HFFc6 (cell line): ENCODE measurements at regions not wholly inside any gene's neighbourhood (a gene's known extent, or its start where the extent isn't known, plus 50 kb on each side); places are given as distances from the start of the nearest gene placed in this dataset.
"Not testable (repeated sequence)": the region's sequence is repeated elsewhere in the genome, so short reads cannot be mapped to it uniquely, and the experiment has no call there.

Source experiments
- DNase-seq: peaks from one replicate; pipeline ENCODE4 v3.0.0-alpha.2; 2018
- H3K27ac Mint-ChIP-seq: 2 replicates; pipeline ENCODE4 v1.8.0; 2020; ENCODE audit warnings: mild to moderate bottlenecking, mixed read lengths
- H3K27me3 Mint-ChIP-seq: 2 replicates; pipeline ENCODE4 v1.8.0; 2021; ENCODE audit warnings: mild to moderate bottlenecking, moderate library complexity, mixed read lengths; ENCODE audit not compliant: insufficient read depth
- H3K36me3 Mint-ChIP-seq: 2 replicates; pipeline ENCODE4 v1.8.0; 2021; ENCODE audit warnings: low read depth, mixed read lengths
- H3K4me1 Mint-ChIP-seq: 2 replicates; pipeline ENCODE4 v1.8.0; 2020; ENCODE audit warnings: low read depth, mixed read lengths
- H3K4me3 Mint-ChIP-seq: 2 replicates; pipeline ENCODE4 v1.8.0; 2020; ENCODE audit warnings: mild to moderate bottlenecking, moderate library complexity, mixed read lengths
- H3K9me3 Mint-ChIP-seq: 2 replicates; pipeline ENCODE4 v1.8.0; 2020; ENCODE audit warnings: mild to moderate bottlenecking, mixed read lengths
- CTCF ChIP-seq: fragments of 200-600 bp; sonication (generic); IDR thresholded peaks from 2 replicates; pipeline ENCODE4 v1.5.0; 2021; ENCODE audit warnings: antibody characterized with exemption, mild to moderate bottlenecking

DNA sequence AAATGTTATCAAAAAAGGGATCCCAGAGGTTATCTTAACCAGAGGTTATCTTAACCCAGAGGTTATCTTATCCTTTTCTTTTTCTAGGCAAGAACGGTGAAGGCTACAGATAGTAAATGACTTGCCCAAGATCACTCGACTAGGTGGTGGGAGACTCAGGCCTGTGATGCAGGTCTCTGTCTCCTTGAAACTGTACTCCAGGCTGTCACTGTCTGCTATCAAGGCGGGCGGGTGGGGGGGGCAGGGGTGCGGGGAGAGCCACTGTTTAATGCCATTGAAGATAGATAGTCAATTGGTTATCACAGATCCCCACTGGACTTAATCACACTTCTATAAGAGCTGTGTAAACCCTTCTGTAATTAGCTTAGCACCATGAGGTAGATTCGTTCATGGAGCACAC is 315.9 kb upstream of the TCF4 start:
- no peak overlapping the region for H3K27ac Mint-ChIP-seq
- no peak overlapping the region for H3K4me3 Mint-ChIP-seq
- H3K36me3 Mint-ChIP-seq = 0 out of 2 replicates have a peak, but pooled peaks cover 5% of the 10 kb centered on the region
- no peak for TF ChIP-seq CTCF
- peaks cover 60% of the 10 kb centered on the region for H3K4me1 Mint-ChIP-seq
- H3K9me3 Mint-ChIP-seq = no peaks in the 10 kb centered on the region
- no peak for DNase-seq
- H3K27me3 Mint-ChIP-seq = no peaks in the 10 kb centered on the region

- Mint-ChIP-seq H3K27ac (no peak overlapping the region), H3K4me3 (peak overlapping the region; percentile 58), H3K4me1 (peaks cover 27% of the 10 kb centered on the region), H3K36me3 (no peaks in the 10 kb centered on the region), H3K27me3 (no peaks in the 10 kb centered on the region), H3K9me3 (no peaks in the 10 kb centered on the region)
- DNase-seq = peak; percentile 47
- no peak for TF ChIP-seq CTCF
These were observed 312.4 kb upstream of the TCF4 start for GRCh38 chr18:55900380-55900779.

- DNase-seq = no peak
- H3K27me3 Mint-ChIP-seq = no peaks in the 10 kb centered on the region
- H3K36me3 Mint-ChIP-seq = no peaks in the 10 kb centered on the region
- no peak overlapping the region for H3K27ac Mint-ChIP-seq
- no peaks in the 10 kb centered on the region for H3K9me3 Mint-ChIP-seq
- H3K4me1 Mint-ChIP-seq = peaks cover 27% of the 10 kb centered on the region
- no peak for TF ChIP-seq CTCF
- H3K4me3 Mint-ChIP-seq = no peak overlapping the region
These were observed 309.2 kb upstream of the TCF4 start for GRCh38 chr18:55897091-55897689.

GRCh38 chr18:55893948-55894347 is 306.0 kb upstream of the TCF4 start:
- H3K4me3 Mint-ChIP-seq = no peak overlapping the region
- no peak for TF ChIP-seq CTCF
- H3K27me3 Mint-ChIP-seq = no peaks in the 10 kb centered on the region
- peaks cover 1% of the 10 kb centered on the region for H3K4me1 Mint-ChIP-seq
- no peak overlapping the region for H3K27ac Mint-ChIP-seq
- H3K36me3 Mint-ChIP-seq = no peaks in the 10 kb centered on the region
- no peaks in the 10 kb centered on the region for H3K9me3 Mint-ChIP-seq
- no peak for DNase-seq

DNA sequence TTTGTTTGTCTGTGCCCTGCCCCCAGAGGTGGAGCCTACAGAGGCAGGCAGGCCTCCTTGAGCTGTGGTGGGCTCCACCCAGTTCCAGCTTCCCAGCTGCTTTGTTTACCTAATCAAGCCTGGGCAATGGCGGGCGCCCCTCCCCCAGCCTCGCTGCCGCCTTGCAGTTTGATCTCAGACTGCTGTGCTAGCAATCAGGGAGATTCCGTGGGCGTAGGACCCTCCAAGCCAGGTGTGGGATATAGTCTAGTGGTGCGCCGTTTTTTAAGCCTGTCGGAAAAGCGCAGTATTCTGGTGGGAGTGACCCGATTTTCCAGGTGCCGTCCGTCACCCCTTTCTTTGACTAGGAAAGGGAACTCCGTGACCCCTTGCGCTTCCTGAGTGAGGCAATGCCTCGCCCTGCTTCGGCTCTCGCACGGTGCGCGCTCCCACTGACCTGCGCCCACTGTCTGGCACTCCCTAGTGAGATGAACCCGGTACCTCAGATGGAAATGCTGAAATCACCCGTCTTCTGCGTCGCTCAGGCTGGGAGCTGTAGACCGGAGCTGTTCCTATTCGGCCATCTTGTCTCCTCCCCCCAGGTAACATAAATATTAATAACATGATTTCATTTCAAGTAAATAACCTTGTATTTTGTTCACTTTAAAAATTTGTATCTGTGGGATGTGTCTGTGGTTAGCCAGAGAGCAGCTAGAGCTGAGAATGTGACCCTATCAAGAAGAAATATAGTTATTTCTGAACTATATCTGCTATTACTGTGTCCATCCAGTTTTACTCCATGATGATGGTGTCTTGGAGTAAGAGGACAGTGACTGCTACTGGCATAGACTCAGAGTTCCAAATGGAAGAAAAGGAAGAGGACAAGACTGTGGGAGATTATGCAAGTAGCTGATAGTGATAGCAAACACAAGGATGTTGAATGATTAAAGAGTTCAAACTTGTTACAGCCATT is 305.1 kb upstream of the TCF4 start:
- H3K36me3 Mint-ChIP-seq, H3K4me3 Mint-ChIP-seq, DNase-seq, H3K9me3 Mint-ChIP-seq, H3K27ac Mint-ChIP-seq, H3K27me3 Mint-ChIP-seq, H3K4me1 Mint-ChIP-seq: not testable (repeated sequence)

DNA sequence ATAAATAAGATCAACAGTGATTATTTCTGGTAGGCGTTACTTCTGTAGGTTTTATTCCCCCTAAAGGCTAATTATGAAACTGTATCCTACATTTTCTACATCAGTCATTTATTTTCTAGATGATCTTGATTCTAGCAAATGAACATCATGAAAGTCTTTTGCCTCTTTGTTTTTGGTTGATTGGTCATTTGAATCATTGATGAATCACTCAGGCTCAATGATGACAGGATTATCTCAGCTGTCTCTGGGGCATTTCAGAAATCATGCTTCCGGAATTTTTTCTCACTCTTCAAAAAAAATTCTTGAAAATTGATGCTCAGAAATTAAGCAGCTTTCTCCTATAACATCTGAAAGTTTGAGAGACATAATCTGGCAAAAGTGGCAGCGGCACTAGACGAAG is 298.9 kb upstream of the TCF4 start:
- DNase-seq = no peak

More for the DNA sequence above, 298.9 kb upstream of the TCF4 start:
- Mint-ChIP-seq H3K36me3 (no peaks in the 10 kb centered on the region), H3K4me3 (no peak overlapping the region), H3K9me3 (no peaks in the 10 kb centered on the region), H3K27me3 (no peaks in the 10 kb centered on the region; the same call in 1 of the 2 replicates), H3K4me1 (peaks cover 6% of the 10 kb centered on the region), H3K27ac (no peak overlapping the region)
- TF ChIP-seq CTCF = no peak
